ENCODE measurements at regions not wholly inside any gene's neighbourhood (a gene's known extent, or its start where the extent isn't known, plus 50 kb on each side); places are given as distances from the start of the nearest gene placed in this dataset.
"Not testable (repeated sequence)": the region's sequence is repeated elsewhere in the genome, so short reads cannot be mapped to it uniquely, and the experiment has no call there.

GRCh38 chr6:21880249-21880648, 286.7 kb downstream of the SOX4 start:
- DNase-seq (ENCODE audit: low read depth in 1 of 2, low spot score in 1 of 2) = not testable (repeated sequence)

DNA sequence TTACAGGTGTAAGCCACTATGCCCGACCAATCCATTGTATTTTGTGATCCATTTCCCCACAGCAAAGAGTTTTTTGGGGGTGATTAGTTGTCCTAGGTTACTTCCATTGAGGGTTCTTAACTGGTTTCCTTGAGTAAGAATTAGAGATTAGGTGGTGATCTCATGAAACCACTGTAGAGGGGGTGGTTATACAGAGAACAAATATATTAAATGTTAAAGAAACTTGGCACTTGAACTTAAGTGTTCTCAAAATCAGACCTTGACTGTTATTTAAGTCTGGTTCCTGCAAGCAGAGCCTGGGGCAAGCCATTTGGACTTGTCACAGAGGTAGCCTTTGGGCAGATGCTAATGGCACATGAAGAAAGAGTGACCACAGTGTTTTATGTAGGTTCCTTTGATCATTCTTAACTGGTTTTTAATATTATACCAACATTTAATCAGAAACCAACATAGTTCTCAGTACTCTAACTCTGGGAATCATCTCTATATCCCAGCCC, 288.5 kb downstream of the SOX4 start:
- DNase-seq (ENCODE audit: low read depth in 1 of 2, low spot score in 1 of 2) = no peak

DNA sequence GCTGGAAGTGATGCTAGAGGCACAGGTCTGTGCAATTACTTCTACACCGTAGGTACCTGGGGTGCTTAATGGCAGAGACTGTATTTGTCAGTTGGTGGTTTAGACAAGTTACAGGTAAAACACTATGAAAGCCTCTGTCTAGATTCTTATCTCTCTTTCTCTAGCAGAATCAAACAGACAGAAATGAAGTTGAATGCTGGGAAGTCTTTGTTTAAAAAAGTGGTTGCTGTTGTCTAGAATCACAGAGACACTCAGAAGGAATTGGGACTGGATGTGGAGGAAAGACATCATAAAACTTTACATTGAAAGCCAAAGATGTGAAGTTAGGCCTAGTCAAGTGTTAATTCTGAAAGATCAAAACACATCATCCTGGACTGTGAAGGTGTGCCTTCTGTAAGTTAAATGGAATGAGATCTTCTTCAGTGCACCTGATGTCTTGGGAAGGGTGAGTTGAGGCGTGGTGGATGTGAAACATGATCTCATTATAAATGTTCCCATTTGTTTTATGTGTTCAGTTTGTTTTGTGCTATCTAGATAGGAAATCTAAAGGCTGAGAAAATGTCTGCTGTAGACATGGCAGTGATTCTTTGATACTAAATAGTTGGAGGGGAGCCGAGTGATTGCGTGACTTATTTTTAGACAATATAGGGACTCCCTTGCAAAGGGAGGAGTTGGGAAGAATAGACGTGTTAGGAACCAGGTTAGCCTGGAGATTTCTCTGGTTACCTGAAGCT, 290.2 kb downstream of the SOX4 start:
- no peak for DNase-seq (ENCODE audit: low read depth in 1 of 2, low spot score in 1 of 2)

DNA sequence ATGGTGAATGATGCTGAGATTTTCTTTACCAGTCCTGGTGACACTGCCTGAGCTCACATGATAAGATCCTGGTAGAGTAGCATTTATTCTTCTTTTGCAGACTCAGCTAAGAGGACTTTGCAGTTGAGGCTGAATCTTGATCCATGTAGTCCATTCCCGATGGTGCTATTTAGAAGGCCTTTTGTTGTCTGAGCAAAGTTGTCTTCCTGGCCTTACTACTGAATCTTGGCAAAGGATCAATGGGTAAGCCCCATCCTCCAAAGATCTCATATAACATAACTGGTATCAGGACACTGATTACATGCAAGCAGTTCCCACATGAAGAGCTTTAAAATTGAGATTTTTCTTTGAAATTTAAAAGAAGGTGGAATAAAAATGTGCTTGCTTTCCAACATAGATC, 291.6 kb downstream of the SOX4 start:
- DNase-seq (ENCODE audit: low read depth in 1 of 2, low spot score in 1 of 2) = no peak

DNA sequence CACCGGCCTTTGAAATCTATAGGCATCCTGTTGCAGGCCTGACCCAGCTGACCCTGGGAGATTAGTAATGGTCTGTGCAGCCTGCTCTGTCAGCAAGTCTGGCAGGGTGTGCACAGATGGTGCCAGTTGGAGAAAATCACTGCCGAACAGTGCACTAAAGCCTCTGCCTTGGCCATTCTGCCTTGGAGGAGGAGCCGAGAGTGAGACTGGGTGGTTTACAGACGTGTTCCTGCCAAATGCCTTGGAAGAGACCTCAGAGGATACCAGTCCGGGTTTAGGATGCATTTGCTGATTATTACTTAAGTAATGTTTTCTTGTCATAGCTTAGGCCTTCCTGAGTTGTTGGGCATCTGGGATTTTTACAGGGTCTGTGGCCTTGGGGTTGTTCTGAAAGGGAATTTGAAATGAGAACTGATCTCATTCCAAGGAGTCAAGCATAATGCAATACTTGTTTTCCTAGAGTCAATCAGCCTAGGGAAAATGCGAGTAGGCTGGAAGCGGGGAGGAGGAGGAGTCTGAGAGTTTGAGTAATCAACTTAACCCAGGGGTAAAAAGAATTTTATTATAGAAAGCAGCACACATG, 292.1 kb downstream of the SOX4 start:
- DNase-seq (ENCODE audit: low read depth in 1 of 2, low spot score in 1 of 2) = no peak

- no peak for DNase-seq (ENCODE audit: low read depth in 1 of 2, low spot score in 1 of 2)
These were observed 293.1 kb downstream of the SOX4 start for GRCh38 chr6:21886542-21887151.

DNA sequence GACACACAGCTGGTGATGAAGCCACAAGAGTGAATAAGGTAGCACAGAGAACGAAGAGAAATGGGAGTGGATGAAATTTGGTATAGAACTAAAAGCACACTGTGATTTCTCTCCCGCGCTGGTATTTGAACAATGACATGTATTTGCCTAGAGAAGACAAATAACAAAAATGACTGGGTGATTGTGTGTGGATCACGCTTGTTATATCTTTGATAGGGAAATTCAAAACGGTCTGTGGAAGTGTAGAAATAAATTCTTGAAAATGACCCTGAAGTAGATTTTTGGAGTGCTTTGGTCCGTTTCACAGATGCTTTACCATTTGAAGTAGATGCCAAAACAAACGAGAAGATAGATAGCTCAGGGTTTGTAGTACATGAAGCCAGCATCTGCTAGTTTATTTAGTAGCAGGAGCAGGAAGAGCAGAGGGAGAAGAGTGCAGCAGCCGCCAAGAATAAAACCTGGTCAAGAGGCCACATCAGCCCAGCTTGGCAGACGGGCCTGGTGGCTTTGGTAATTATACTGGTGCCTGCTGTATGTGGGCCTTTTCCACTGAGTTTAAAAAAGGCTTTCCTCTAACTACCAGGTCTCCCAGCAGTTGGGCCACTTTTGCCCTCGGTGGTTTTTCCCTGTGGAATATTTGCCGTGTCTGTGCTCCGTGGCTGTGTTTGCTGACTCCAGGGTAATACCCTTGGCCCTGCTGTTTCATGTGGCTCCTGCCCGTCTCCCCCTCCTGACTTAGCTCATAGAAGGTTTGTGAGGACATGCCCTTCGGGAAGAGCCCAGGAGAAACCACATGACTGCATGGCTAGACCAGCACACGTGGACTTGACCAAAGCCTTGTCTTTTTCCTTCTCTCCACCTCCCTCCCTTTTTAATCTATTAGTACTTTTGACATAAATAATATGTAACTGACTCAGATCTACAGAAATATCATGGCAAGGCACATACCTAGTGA, 294.0 kb downstream of the SOX4 start:
- no peak for DNase-seq (ENCODE audit: low read depth in 1 of 2, low spot score in 1 of 2)

DNA sequence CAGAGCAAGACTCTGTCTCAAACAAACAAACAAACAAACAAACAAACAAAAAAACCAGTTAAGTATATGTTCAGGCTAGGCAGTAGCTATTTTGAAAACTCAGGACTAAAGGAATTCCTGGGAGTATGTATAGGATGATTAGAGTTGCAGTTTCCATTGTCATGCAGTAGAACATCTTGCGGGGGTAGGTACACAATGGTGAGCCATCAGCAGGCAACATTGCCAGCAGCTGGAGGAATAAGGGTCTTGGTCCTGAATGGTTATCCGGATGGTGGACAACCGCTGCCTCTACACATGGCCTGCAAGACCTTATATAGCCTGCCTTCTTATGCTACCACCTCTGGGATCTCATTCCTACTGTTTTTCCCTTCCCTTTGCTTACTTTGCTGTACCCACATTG, 297.5 kb downstream of the SOX4 start:
- DNase-seq (ENCODE audit: low read depth in 1 of 2, low spot score in 1 of 2) = no peak

GRCh38 chr6:21893793-21894192, 300.2 kb downstream of the SOX4 start:
- DNase-seq (ENCODE audit: low read depth in 1 of 2, low spot score in 1 of 2) = no peak

DNA sequence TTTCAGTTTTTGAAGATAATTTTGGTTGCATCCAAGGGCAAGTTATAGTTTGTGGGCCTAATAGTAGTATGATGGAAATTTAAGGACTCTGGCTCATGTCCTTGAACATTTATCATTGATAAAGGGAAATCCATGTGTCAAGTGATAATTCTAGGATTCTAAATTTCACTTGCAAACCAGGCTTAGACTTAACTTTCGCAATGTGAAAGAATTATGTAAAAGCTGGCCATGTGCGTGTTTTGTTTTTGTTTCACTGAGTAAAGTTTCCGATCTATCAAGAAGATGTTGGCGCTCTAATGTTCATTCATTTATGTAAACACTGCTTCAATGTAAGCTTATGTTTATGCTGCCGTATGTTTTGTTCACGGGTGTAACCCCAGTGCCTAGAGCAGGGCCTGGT, 302.0 kb downstream of the SOX4 start:
- DNase-seq (ENCODE audit: low read depth in 1 of 2, low spot score in 1 of 2) = no peak

DNA sequence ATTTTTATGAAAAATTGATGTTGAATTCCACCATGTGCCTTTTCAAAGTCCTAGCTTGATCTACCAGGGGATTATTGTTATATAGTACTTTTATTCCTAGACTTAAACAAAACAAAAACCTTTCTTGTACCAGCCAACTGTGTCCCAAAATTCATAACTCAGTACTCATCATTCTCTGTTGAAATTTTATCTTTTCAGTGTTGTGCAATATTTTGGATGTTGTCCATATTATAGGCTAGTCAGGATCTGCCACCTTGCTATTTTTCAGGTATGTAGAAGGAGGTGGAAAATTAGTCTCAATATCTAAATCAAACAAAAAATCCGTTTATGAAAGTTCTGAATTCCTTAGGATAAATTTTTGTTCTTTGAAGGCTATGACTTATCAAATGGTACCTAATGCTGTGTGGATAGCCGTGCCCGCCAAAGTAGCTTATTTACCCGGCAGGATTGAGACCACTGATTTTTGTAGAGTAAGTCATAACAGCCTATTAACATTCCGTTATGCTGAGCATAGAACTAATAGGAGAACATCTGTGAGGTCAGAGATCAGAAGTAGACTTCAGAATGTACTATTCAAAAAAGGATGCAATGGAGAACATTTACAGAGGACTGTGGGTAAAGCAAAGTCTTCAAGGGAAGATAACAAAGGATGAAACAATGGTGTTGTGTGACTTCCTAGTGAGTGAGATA, 304.7 kb downstream of the SOX4 start:
- no peak for DNase-seq (ENCODE audit: low read depth in 1 of 2, low spot score in 1 of 2)

- DNase-seq (ENCODE audit: low read depth in 1 of 2, low spot score in 1 of 2) = no peak
These were observed 306.2 kb downstream of the SOX4 start for GRCh38 chr6:21899708-21900107.

DNA sequence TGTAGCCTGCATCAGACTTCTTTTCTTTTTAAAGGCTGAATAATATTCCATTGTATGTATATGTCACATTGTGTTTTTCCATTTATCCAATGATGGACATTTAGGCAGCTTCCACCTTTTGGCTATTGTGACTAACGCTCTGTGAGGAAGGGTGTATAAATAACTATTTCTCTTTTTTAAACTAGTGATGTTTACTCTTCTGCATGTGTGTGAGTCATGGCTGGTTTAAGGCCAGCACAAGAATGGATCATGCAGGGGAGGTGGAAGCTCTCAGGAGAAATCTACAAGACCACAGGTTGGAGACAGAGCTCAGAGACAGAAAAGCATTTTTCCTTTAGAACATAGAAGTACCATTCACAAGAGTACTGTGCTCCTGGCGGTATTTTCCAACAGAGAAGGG, 307.2 kb downstream of the SOX4 start:
- DNase-seq (ENCODE audit: low read depth in 1 of 2, low spot score in 1 of 2) = no peak

DNA sequence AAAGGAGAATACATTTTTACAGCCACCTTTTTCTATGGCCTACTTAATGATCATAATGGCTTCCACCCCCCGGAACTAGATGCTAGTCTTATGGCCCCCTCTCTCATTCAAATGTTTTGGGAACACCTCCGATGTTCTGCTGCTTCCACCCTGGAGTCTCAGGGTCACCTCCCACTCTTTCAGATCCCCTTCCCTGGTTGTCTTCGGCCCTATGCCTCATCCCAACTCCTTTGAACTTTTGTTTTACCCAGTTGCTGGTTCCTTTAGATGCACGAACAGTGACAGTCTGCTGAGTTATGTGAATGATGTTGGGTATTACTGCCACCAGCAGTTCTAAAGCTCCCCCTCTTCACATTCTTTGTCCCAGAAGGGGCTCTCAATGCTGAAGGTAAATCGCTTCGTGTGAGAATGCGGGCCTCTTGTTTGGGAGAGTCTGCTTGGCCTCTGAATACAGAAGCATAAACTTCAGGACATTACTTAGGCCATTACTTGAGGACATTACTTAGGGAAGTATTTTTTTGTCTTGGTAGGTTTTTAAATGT, 309.1 kb downstream of the SOX4 start:
- DNase-seq (ENCODE audit: low read depth in 1 of 2, low spot score in 1 of 2) = no peak

GRCh38 chr6:21905531-21905930, 312.0 kb downstream of the SOX4 start:
- no peak for DNase-seq (ENCODE audit: low read depth in 1 of 2, low spot score in 1 of 2)

GRCh38 chr6:21906826-21907225, 313.3 kb downstream of the SOX4 start:
- DNase-seq (ENCODE audit: low read depth in 1 of 2, low spot score in 1 of 2) = no peak

- DNase-seq (ENCODE audit: low read depth in 1 of 2, low spot score in 1 of 2) = no peak
These were observed 313.7 kb downstream of the SOX4 start for GRCh38 chr6:21907291-21907690.

DNA sequence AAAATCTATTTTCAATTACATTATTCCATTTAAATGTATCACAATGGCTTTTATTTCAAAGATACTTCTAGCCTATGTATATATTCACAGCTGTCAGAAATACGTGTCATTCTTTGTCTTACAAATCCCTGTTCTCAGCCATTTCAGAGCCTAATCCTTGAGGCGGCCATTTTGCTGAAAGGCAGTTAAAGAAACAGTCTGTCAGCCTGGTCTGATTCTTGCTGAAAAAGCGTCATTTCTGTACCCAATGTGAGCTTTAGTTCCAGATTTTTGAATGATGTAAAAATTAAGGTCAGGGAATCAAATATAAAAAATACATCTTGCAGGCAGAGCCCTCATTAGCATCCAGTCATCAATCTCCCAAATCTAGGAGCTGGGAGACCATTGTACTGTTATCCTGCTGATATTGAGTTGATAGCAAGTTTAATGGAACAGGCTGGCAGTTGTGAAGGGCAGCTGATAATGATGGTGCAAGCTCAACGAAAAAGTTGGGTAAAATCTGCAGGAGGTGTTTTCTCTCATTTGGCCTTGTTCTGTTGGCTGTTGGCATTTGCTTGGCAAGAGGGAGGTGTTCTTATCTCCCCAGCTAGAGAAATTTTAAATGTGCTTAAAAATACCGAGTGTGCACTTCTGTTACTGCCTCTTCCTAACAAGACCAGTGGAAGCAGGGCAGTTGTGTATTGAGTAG, 314.8 kb downstream of the SOX4 start:
- no peak for DNase-seq (ENCODE audit: low read depth in 1 of 2, low spot score in 1 of 2)

DNA sequence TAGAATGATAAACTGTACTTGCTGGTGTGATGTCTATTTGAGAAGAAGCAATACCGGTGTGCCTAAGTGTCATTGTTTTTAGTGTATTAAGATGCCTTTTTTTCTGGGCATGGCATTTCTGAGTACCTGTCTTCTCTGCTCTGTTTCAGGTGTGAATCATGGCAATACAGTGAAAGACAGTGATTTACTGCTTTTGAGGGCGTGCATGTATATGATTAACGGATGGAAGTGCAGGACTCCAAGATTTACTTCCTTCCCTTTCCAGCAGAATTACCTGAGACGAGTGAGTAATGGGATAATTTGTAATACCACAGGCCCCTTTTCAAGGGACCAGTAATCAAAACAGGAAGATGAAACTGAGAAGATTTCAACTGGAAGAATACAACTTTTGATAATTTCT, 315.8 kb downstream of the SOX4 start:
- no peak for DNase-seq (ENCODE audit: low read depth in 1 of 2, low spot score in 1 of 2)

DNA sequence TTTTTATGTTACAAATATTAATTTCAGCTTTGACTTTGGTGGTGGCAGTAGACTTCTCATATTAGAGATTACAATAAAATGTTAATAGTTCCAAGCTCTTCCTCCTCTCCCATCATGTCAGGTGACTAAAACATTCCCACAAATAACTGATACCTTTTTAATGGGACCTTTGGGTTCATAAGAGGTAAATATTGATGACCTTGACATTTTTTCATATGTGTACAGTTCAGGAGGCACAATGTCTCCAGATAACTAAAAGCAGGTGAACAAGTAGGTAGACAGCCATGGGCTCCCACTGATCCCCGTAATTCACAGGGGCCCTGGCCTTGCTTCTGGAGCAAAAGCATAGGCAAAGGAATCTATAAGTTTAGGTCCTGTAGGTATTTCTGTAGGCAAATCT, 317.7 kb downstream of the SOX4 start:
- DNase-seq (ENCODE audit: low read depth in 1 of 2, low spot score in 1 of 2) = no peak

All from stimulated activated CD4-positive, alpha-beta T cell treated with anti-CD3 and anti-CD28 coated beads, Interleukin-15, amount 100 ng/mL, for 1 hour (primary cell).